Gastroesophageal sphincter (tissue), 3 donors: ENCODE measurements at regions not wholly inside any gene's neighbourhood (a gene's known extent, or its start where the extent isn't known, plus 50 kb on each side); places are given as distances from the start of the nearest gene placed in this dataset.

ENCODE experiments used
- POLR2AphosphoS5 ChIP-seq: sonication (generic); formaldehyde crosslinking; IDR thresholded peaks from one replicate; pipeline ENCODE4 v1.6.1; 2017; ENCODE audit warnings: antibody characterized with exemption
- TF ChIP-seq, protein P1 (sequence below), 4 experiments: fragments of 200-600 bp in 2 of 4; fragments of 450-650 bp in 2 of 4; sonication (generic) in 1 of 4; IDR thresholded peaks; one replicate each; pipeline ENCODE4 v1.5.1; 2017 to 2019; ENCODE audit warnings: antibody characterized with exemption in 4 of 4, mild to moderate bottlenecking in 2 of 4, moderate library complexity in 2 of 4

DNA sequence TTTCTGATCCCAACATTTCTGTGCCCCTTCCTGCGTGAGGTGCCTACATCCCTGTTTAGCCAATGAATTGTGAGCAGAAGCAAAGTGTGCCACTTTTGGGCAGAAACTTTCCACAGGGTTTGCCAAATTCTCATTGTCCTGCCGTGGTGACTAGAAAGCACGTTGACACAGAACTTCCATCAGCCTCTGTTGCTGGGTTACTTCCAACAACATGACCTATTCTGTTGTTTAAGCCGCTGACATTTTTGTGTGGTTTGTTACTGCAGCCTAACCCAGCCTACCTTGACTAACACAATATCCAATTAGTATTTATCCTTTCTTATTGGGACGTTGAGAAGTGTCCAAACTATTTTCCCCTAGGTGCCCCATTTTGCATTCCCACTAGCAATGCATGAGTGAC, 136.8 kb downstream of the URB2 start:
- TF ChIP-seq, protein P1, sequence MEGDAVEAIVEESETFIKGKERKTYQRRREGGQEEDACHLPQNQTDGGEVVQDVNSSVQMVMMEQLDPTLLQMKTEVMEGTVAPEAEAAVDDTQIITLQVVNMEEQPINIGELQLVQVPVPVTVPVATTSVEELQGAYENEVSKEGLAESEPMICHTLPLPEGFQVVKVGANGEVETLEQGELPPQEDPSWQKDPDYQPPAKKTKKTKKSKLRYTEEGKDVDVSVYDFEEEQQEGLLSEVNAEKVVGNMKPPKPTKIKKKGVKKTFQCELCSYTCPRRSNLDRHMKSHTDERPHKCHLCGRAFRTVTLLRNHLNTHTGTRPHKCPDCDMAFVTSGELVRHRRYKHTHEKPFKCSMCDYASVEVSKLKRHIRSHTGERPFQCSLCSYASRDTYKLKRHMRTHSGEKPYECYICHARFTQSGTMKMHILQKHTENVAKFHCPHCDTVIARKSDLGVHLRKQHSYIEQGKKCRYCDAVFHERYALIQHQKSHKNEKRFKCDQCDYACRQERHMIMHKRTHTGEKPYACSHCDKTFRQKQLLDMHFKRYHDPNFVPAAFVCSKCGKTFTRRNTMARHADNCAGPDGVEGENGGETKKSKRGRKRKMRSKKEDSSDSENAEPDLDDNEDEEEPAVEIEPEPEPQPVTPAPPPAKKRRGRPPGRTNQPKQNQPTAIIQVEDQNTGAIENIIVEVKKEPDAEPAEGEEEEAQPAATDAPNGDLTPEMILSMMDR (IDR thresholded peaks at IDR 0.05), result no peak
- no peak for TF ChIP-seq POLR2AphosphoS5
